GM12865 (cell line): ENCODE measurements at regions not wholly inside any gene's neighbourhood (a gene's known extent, or its start where the extent isn't known, plus 50 kb on each side); places are given as distances from the start of the nearest gene placed in this dataset.

ENCODE experiments used
- DNase-seq: peaks from one replicate; pipeline ENCODE4 v3.0.0; 2010; ENCODE audit warnings: low read depth
- H3K4me3 ChIP-seq: 2 replicates; pipeline ENCODE4 v1.5.1; 2011; ENCODE audit warnings: mild to moderate bottlenecking, low read depth, low read length, control low read depth
- TF ChIP-seq, protein P1 (sequence below): IDR thresholded peaks from 2 replicates; pipeline ENCODE4 v1.5.1; 2011; ENCODE audit warnings: low read length, control low read depth, low read depth, inconsistent platforms; ENCODE audit not compliant: insufficient read depth; ENCODE audit errors: missing control alignments

DNA sequence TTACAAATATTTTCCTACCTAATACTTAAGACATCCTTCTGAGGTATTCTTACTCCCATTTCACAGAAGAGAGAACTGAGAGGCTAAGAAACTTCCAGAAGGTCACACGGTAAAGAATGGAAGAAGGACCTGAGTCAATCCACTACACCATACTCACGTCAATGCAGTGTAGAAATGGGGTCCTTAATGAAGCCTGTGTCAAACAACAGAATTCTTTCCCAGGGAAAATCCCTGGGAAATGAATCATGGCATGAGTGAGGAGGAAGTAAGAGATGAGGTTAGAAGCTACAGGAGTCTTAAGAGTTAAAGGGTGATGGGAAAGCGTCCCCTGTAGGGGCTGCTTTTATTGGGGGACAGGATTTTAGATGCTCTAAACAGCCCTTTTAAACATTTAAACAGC, 147.9 kb downstream of the C11orf91 start:
- TF ChIP-seq, protein P1, sequence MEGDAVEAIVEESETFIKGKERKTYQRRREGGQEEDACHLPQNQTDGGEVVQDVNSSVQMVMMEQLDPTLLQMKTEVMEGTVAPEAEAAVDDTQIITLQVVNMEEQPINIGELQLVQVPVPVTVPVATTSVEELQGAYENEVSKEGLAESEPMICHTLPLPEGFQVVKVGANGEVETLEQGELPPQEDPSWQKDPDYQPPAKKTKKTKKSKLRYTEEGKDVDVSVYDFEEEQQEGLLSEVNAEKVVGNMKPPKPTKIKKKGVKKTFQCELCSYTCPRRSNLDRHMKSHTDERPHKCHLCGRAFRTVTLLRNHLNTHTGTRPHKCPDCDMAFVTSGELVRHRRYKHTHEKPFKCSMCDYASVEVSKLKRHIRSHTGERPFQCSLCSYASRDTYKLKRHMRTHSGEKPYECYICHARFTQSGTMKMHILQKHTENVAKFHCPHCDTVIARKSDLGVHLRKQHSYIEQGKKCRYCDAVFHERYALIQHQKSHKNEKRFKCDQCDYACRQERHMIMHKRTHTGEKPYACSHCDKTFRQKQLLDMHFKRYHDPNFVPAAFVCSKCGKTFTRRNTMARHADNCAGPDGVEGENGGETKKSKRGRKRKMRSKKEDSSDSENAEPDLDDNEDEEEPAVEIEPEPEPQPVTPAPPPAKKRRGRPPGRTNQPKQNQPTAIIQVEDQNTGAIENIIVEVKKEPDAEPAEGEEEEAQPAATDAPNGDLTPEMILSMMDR = no peak
- H3K4me3 ChIP-seq = no peak overlapping the region
- DNase-seq = no peak

DNA sequence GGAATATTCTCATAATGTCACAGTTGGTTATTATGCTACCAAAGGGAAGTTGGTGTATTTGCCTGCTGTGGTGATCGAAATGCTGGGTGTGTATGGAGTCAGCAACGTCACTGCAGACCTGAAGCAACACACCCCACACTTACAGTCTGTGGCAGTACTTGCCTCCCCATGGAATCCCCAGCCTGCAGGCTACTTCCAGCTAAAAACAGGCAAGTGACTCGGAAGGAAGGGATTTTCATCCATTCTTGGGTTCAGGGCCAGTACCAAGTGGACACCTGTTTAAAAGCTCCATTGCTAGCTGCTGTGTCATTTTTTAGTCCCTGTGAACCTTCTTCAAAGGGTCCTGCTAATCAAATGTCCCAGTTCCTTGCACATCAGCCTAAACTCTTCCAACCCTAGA, 149.6 kb downstream of the C11orf91 start:
- TF ChIP-seq, protein P1 = no peak
- DNase-seq = no peak
- no peak overlapping the region for H3K4me3 ChIP-seq

DNA sequence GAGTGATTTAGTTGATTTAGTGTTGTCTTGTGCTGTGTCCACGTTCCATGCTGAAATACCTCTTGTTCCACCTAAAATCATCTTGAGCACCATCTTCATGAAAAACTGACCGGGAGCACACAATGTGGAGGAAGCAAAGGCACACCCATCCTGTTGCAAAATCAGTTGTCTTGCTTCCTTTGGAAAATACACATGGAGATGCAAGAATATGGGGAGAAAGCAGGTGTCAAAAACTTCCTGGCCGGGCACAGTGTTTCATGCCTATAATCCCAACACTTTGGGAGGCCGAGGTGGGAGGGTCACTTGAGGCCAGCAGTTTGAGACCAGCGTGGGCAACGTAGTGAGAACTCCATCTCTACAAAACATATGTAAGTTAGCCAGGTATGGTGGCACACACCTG, 151.1 kb downstream of the C11orf91 start:
- DNase-seq = no peak
- no peak overlapping the region for H3K4me3 ChIP-seq
- TF ChIP-seq, protein P1 = no peak

DNA sequence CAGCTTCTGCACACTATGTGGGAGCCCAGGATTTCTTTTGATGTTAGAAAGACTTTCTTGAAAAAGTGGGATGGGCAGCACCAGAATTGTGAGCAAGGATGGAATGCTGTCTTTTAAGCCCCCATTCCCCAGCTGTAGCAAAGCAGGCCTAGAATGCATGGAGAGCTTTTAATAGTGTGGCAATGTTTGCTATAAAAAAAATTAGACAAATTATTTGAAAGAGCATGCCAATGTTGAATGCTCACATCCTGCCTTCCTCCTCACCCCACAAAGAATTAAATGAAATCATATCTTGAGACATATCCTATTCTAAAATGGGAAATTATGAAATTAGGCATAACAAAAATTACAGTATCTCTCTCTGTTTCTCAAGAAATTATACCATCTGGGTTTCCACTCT, 154.7 kb downstream of the C11orf91 start:
- TF ChIP-seq, protein P1 = no peak
- no peak for DNase-seq
- no peak overlapping the region for H3K4me3 ChIP-seq

DNA sequence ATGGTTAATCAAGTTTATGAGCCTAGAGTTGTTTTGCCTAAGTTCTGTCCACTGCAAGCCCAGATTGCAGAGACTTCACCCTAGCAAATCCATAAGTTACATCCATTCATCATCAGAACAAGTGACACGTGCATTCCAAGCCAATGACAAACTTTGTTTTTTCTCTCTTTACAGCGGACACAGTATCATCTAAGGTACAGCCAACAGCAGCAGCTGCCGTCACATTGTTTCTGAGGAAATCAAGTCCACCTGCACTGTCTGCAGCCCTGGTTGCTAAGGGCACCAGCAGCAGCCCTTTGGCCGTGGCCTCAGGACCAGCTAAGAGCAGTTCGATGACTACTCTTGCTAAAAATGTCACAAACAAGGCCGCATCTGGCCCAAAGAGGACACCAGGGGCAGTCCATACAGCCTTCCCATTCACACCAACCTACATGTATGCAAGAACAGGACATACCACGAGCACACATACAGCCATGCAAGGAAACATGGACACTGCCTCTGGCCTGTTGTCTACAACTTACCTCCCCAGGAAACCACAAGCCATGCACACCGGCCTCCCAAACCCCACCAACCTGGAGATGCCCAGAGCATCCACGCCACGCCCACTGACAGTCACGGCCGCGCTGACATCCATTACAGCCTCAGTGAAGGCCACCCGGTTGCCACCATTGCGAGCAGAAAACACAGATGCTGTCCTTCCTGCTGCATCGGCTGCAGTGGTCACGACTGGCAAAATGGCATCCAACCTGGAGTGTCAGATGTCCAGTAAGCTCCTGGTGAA, 155.8 kb downstream of the C11orf91 start:
- DNase-seq = no peak
- no peak overlapping the region for H3K4me3 ChIP-seq
- TF ChIP-seq, protein P1 = no peak

DNA sequence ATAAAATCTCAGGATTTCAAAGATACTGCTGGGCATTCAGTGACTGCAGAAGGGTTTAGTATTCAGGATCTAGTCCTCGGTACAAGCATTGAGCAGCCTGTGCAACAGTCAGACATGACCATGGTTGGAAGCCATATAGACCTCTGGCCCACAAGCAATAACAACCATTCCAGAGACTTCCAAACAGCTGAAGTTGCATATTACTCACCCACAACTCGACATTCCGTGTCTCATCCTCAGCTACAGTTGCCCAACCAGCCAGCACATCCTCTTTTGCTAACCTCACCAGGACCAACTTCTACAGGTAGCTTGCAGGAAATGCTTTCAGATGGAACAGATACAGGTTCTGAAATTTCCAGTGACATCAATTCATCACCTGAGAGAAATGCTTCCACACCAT, 156.8 kb downstream of the C11orf91 start:
- TF ChIP-seq, protein P1 = no peak
- no peak for DNase-seq
- H3K4me3 ChIP-seq = no peak overlapping the region

DNA sequence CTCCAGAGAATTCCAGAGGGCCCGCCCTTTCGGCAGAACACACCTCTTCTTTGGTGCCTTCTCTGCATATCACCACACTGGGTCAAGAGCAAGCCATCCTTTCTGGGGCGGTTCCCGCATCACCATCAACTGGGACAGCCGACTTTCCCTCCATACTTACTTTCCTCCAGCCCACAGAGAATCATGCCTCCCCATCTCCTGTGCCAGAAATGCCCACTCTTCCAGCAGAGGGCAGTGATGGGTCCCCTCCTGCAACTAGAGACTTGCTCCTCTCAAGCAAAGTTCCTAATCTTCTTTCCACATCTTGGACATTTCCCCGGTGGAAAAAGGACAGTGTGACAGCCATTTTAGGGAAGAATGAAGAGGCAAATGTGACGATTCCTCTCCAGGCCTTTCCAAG, 157.7 kb downstream of the C11orf91 start:
- peak; percentile 69 for DNase-seq
- TF ChIP-seq, protein P1 = peak; percentile 78

More for the DNA sequence above, 157.7 kb downstream of the C11orf91 start:
- no peak overlapping the region for H3K4me3 ChIP-seq
